GM18498 (cell line): ENCODE measurements at regions not wholly inside any gene's neighbourhood (a gene's known extent, or its start where the extent isn't known, plus 50 kb on each side); places are given as distances from the start of the nearest gene placed in this dataset.
A peak's percentile ranks its signal among the peaks of the same experiment; 100 is the strongest.
"Not testable (repeated sequence)": the region's sequence is repeated elsewhere in the genome, so short reads cannot be mapped to it uniquely, and the experiment has no call there.

ENCODE experiments used
- ATAC-seq: cut with Tn5 transposase; IDR thresholded peaks from one replicate; pipeline ENCODE4 v1.9.1; 2021; ENCODE audit warnings: mild to moderate bottlenecking, moderate library complexity; ENCODE audit not compliant: unreplicated experiment

GRCh38 chr2:156769802-156770201 is 333.6 kb downstream of the GPD2 start:
- no peak for ATAC-seq

- ATAC-seq = no peak
Measured at GRCh38 chr2:156778916-156779315, 342.7 kb downstream of the GPD2 start.

DNA sequence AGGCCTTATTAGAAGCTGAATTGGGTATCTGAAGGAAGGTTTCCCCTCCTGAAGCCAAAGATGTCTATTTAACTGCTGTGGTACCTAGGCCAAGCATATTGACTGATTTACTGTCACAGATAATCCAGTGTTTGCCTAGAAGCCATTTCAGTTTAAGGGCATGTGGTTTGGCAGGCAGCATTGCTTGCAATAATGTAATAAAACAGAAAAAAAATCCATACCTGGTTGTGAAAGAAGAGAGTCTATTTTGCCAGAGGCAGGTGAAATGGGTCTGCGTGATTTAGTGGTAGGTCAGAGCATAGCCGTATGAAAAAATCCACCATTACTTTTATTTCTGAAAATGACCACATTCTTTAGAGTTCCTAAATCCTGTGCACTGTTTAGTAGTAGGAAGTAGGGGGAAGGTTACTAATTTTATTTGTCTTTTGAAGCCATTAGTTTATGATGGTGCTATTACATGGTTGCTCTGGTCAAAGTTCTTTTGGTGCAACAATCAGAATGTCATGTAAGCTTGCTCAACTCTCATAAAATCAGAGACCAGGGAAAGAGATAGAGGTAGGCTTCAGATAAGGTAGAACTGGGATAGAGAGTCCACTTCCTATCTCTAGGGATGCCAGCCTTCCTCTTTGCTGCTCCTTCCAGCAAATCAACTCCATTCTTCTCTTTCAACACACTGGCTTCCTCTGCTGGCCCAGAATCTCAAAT is 343.4 kb downstream of the GPD2 start:
- no peak for ATAC-seq

GRCh38 chr2:156781677-156782076 is 345.5 kb downstream of the GPD2 start:
- ATAC-seq = not testable (repeated sequence)

DNA sequence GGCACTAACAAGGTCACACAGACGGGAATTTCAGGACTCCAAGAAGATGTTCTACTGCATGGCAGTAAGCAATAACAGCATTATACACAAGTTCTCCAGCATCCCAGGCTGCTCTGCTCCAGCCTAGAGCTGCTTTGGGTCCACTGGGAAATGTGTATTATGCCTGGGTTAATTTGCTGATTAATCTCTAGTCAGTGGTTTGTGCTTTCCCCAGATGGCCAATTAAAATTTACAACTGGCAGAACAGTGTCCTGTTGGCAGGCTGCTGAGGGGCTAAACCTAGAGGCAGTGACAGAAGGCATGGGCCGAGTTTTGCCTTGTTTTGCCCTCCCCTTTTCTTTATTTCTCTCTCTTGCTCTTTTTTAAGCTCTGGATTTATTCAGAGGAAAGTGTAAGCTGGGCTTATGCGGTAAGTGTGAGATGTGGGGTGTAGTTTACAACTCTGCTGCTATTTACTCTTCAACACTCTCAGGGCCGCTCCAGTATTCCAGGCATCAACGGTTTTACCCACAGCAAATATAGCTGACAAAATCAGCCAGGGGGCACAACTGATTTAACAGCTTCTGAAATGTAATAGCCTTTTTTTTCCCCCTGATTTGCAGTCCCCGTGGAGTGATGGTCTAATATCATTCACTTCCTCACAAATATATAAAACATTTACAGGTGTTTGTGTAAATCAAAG is 348.0 kb downstream of the GPD2 start:
- no peak for ATAC-seq

- no peak for ATAC-seq
Measured at GRCh38 chr2:156787517-156787916, 351.3 kb downstream of the GPD2 start.

DNA sequence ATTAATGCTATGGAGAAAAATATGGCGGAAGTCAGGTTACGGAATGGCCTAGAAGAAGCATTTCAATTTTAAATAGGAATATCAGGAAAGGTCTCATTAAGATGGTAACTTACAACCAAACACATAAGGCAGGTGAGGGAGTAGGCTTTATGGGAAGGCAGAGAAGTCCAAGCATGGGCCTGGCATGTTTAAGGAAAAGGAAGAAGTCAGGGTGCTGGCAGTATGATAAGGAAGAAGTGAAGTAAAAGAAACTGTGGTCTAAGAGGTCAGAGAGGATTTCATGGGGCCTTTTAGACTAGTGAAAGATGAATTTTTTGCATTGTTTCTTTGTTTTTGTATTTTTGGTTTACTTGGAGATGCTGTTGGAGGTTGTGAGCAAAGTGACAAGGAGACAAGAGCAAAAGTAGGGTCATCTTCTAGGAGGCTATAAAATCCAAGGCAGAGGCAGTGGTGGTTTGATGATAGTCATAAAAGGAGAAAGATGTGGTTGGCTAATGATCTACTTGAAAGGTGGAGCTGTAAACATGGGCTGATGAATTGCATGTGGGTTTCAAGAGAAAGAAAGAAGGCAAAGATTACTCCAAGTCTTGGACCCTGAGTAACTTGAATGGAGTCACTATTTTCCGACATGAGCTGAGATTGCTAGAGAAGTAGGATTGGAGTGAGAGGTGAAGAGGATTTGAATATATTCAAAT is 354.3 kb downstream of the GPD2 start:
- no peak for ATAC-seq

DNA sequence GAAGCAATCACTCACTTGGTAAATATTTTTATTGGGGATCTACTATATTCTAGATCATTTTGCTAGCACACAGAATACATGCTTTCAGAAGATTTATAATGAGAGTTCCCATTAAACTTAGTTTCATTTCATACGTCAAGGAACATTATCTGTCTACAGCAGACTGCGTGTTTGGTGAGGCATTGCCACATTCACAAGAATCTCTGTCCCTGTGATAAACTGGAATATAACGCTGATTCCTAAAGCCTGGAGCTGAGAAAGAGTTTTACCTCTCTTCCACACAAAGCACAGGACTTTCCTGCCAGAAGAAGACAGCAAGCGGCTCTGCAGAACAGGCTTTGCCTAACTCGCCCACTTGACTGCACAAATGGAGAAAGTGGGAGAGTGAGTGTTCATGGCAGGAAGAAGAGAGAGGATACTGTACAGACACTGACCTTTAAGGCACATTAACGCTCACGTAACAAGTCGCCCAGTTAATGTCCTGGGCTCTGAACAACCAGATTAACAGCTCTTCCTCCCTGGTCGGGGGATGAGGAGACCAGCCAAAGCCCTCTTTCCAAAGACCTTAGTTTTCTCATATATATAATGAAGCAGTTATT is 356.2 kb downstream of the GPD2 start:
- ATAC-seq = no peak

- ATAC-seq = no peak
Measured at GRCh38 chr2:156797832-156798231, 361.7 kb downstream of the GPD2 start.

- ATAC-seq = peak; percentile 52
Measured at GRCh38 chr2:156800065-156800653, 364.0 kb downstream of the GPD2 start.

DNA sequence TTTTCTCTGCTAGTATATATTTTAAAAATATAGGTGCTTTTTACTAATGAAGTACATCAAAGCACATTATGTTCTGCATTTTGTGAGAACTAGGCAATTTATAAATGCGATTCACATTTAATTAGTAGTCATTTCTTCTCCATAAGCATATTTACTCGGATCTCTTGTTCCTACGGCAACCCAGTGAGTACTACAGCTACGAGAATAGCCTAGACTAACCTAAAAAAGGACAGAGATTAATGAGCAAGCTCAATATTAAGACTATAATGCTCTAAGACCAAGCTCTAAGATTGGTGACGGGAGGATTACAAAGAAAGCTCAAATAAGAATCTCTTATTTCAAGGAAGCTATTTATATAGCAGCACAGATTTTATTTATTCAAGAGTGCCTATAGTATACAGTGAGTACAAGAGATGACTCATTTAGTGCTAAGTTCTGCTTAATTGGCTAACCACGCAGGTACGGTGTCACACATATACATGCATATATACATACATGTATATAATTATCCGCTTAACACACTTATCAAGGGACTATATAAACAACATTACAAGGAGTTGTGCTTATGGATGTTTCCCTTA is 364.7 kb downstream of the GPD2 start:
- no peak for ATAC-seq

GRCh38 chr2:156803243-156803642 is 367.1 kb downstream of the GPD2 start:
- no peak for ATAC-seq

- ATAC-seq = no peak
Measured at GRCh38 chr2:156803967-156804366, 367.8 kb downstream of the GPD2 start.

DNA sequence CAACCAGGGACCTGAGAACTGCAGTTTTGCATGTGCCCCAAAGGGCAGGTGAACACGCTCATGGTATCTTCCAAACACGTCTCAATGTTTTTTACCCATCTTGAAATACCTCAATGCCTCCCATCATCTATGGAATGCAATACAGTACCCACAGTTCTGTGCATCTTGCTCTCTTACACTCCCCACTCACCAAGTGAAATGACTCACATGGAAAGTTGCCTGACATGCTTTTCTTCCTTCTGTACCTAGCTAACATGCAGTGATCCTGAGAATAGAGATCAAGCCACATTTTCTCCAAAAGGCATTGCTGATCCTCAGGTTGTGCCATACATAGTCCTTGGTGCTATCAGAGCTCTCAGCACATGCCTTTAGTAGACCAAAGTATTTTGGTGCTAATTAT is 373.9 kb downstream of the GPD2 start:
- ATAC-seq = no peak

GRCh38 chr2:156812496-156812895 is 376.3 kb downstream of the GPD2 start:
- no peak for ATAC-seq

DNA sequence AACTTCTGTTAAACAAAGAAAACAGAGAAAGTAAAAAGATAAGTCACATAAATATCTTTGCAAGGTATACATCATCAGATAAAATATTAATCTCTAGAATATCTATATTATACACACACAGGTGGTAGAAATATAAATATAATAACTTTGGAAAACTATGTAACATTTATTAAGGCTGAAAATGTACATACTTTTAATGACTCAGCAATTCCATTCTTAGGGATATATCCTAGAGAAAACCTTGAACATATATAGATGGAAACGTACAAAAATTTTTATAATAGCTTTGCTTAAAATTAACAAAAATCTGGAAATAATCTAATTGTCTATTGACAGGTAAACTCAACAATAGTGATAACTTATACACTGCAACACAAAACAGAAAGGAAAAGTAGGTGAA is 381.3 kb downstream of the GPD2 start:
- ATAC-seq = no peak

GRCh38 chr2:156818221-156818620 is 382.0 kb downstream of the GPD2 start:
- no peak for ATAC-seq

DNA sequence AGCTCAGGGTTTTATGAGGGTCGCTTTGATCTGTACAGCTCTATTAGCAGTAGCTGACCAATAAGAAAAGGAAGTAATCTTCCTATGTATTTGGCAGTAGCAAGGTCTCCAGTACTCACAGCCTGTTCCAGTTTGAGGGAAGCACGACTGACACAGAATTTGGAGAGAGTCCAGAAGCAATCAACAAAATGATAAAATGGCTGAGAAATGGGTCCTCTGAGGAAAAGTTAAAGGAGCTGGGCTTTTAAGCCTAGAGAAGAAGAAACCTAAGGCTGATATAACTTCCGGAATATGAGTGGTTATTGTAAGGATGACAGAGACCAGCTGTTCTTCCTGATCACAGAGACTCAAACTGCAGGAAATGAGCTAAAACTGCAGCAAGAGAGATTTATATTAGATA is 382.8 kb downstream of the GPD2 start:
- ATAC-seq = no peak

DNA sequence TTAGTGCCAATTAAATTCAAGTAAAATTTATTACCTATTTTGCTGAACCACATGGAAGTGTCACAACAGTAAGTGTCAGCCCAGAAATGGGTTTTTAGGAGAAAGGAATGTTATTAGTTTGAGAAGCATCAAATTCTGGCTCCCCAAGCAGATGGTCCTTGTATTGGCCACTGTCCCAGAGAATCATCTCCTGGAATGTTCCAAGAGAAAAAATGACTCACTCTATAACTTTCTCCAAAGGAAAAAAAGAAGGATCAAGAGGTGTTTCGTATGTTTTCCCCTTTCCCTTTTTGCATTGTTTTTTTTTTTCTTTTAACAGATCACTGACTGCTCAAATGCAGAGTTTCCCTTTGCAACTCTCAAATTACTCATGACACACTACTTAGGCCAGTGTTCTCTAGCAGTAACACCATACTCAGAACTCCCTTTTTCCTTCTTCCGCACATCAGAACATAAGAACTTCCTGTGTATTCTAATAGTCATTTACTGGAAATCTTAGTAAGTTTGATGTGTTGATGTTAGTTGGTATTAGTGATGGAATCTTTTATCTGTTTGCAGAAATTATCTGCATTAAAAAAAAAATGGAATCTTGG is 390.3 kb downstream of the GPD2 start:
- no peak for ATAC-seq

- no peak for ATAC-seq
Measured at GRCh38 chr2:156834431-156834830, 398.3 kb downstream of the GPD2 start.
